H1 (cell line): ENCODE measurements at regions not wholly inside any gene's neighbourhood (a gene's known extent, or its start where the extent isn't known, plus 50 kb on each side); places are given as distances from the start of the nearest gene placed in this dataset.

Experiments
- ATF3 ChIP-seq: IDR thresholded peaks from 2 replicates; pipeline ENCODE4 v1.6.1; 2011; ENCODE audit warnings: low read depth, mild to moderate bottlenecking, low read length; ENCODE audit not compliant: insufficient read depth
- CBX5 ChIP-seq: fragments of 300-800, 300-1000 bp; sonication (generic); IDR thresholded peaks from 2 replicates; pipeline ENCODE4 v1.7.1; 2016; ENCODE audit warnings: antibody characterized with exemption, low read length, low read depth
- CTCF ChIP-seq, 3 experiments: IDR thresholded peaks; 1 replicate in 2 of 3; 2 replicates in 1 of 3; pipeline versions ENCODE4 v1.5.1 to v1.6.1; 2011; ENCODE audit warnings: low read length in 3 of 3, mild to moderate bottlenecking in 3 of 3, inconsistent platforms in 2 of 3, low read depth in 1 of 3, moderate library complexity in 1 of 3; ENCODE audit not compliant: insufficient read depth in 1 of 3; ENCODE audit errors: control extremely low read depth in 1 of 3
- GTF2F1 ChIP-seq: IDR thresholded peaks from 2 replicates; pipeline ENCODE4 v1.6.1; 2012; ENCODE audit warnings: low read depth, low read length, improper control_type of control experiment, borderline replicate concordance
- KDM4A ChIP-seq: IDR thresholded peaks from one replicate; pipeline ENCODE4 v1.7.1; 2012; ENCODE audit warnings: low read depth, mild to moderate bottlenecking, moderate library complexity, low read length, inconsistent platforms; ENCODE audit not compliant: severe bottlenecking
- PHF8 ChIP-seq: fragments of 200-600 bp; sonication (generic); conservative IDR thresholded peaks from 2 replicates; pipeline ENCODE4 v1.7.1; 2012; ENCODE audit warnings: low read depth, mild to moderate bottlenecking, inconsistent platforms, low read length, moderate library complexity
- POLR2A ChIP-seq, 2 experiments: IDR thresholded peaks; 1 replicate in 1 of 2; 2 replicates in 1 of 2; pipeline ENCODE4 v1.6.1; 2011; ENCODE audit warnings: low read depth in 2 of 2, low read length in 2 of 2, mild to moderate bottlenecking in 2 of 2; ENCODE audit errors: control extremely low read depth in 1 of 2
- TAF7 ChIP-seq: optimal IDR thresholded peaks from 2 replicates; pipeline ENCODE3; 2011; ENCODE audit warnings: low read depth, mild to moderate bottlenecking, inconsistent platforms, low read length, moderate library complexity, borderline replicate concordance
- ZNF274 ChIP-seq: IDR thresholded peaks from 2 replicates; pipeline ENCODE4 v1.7.0; 2012; ENCODE audit warnings: low read length, borderline replicate concordance; ENCODE audit errors: extremely low read depth

GRCh38 chr4:64195582-64195981 lies 213.7 kb downstream of the TECRL start (continued):
- no peak for TF ChIP-seq ZNF274
- no peak for TF ChIP-seq ATF3
- TF ChIP-seq CBX5 = no peak
- no peak for TF ChIP-seq PHF8
- TF ChIP-seq KDM4A = no peak
- TF ChIP-seq TAF7 = no peak
- TF ChIP-seq CTCF (IDR thresholded peaks at IDR 0.05; ENCODE audit: control extremely low read depth in 1 of 3, insufficient read depth in 1 of 3, low read depth in 1 of 3, low read length in 3 of 3) = no peak
- no peak for TF ChIP-seq GTF2F1
- no peak for TF ChIP-seq POLR2A (IDR thresholded peaks at IDR 0.05; ENCODE audit: control extremely low read depth in 1 of 2, low read depth in 2 of 2, low read length in 2 of 2)
- TF ChIP-seq, all 59 proteins: peak for 0
